Gastroesophageal sphincter (tissue), 4 donors: ENCODE measurements at regions not wholly inside any gene's neighbourhood (a gene's known extent, or its start where the extent isn't known, plus 50 kb on each side); places are given as distances from the start of the nearest gene placed in this dataset.

Source experiments
- ATAC-seq: fragments of 150-250 bp; one replicate; pipeline ENCODE4 v1.9.1; 2016; ENCODE audit warnings: mild to moderate bottlenecking, moderate library complexity
- H3K27ac ChIP-seq, 4 donors: fragments of 200-600 bp; sonication (generic) in 3 of 4; 1 replicate in 3 of 4; 2 replicates in 1 of 4; pipeline ENCODE4 v1.5.1; 2016 to 2019
- H3K27me3 ChIP-seq: fragments of 200-600 bp; sonication (generic); one replicate; pipeline ENCODE4 v1.5.1; 2019
- H3K36me3 ChIP-seq, 2 donors: fragments of 200-600 bp; sonication (generic); one replicate each; pipeline ENCODE4 v1.5.1; 2019; ENCODE audit warnings: control low read depth in 1 of 2
- H3K4me1 ChIP-seq, 3 donors: fragments of 200-600 bp; sonication (generic); 1 replicate in 2 of 3; 2 replicates in 1 of 3; pipeline ENCODE4 v1.5.1; 2016 to 2019; ENCODE audit warnings: control low read depth in 2 of 3
- H3K4me3 ChIP-seq, 2 donors: fragments of 200-600 bp; sonication (generic); one replicate each; pipeline ENCODE4 v1.5.1; 2019; ENCODE audit warnings: mild to moderate bottlenecking in 1 of 2, moderate library complexity in 1 of 2
- H3K9me3 ChIP-seq, 3 donors: fragments of 200-600 bp; sonication (generic); one replicate each; pipeline ENCODE4 v1.5.1; 2017 to 2019; ENCODE audit warnings: control low read depth in 2 of 3
- EP300 ChIP-seq: sonication (generic); formaldehyde crosslinking; IDR thresholded peaks from one replicate; pipeline ENCODE4 v1.6.1; 2017; ENCODE audit warnings: antibody characterized with exemption, mild to moderate bottlenecking
- POLR2A ChIP-seq, 2 donors: fragments of 450-650 bp; IDR thresholded peaks; one replicate each; pipeline ENCODE4 v1.6.1; 2017; ENCODE audit warnings: antibody characterized with exemption in 2 of 2, mild to moderate bottlenecking in 2 of 2, moderate library complexity in 1 of 2
- POLR2AphosphoS5 ChIP-seq: sonication (generic); formaldehyde crosslinking; IDR thresholded peaks from one replicate; pipeline ENCODE4 v1.6.1; 2017; ENCODE audit warnings: antibody characterized with exemption
- WGBS, 2 donors: methylation state at CpG; one replicate each; pipeline ENCODE4 v1.1.5; 2018; ENCODE audit warnings: low coverage in 1 of 2; 5-methylcytosine and 5-hydroxymethylcytosine counted together
- TF ChIP-seq, protein P1 (sequence below), 4 experiments: fragments of 200-600 bp in 2 of 4; fragments of 450-650 bp in 2 of 4; sonication (generic) in 1 of 4; IDR thresholded peaks; one replicate each; pipeline ENCODE4 v1.5.1; 2017 to 2019; ENCODE audit warnings: antibody characterized with exemption in 4 of 4, mild to moderate bottlenecking in 2 of 4, moderate library complexity in 2 of 4

GRCh38 chr1:56390232-56390867 is 189.0 kb downstream of the PLPP3 start:
- Histone ChIP-seq H3K4me1 (peaks cover 0 to 17% (median 0%) of the 10 kb centered on the region in 3 donors), H3K4me3 (no peak overlapping the region), H3K36me3 (no peaks in the 10 kb centered on the region), H3K27ac (no peak overlapping the region), H3K27me3 (no peaks in the 10 kb centered on the region), H3K9me3 (no peaks in the 10 kb centered on the region)
- WGBS, 2 donors: 47 to 57% methylated on average over 3 of the region's 3 CpGs
- ATAC-seq: no peak
- no peak for TF ChIP-seq EP300
- TF ChIP-seq, protein P1, sequence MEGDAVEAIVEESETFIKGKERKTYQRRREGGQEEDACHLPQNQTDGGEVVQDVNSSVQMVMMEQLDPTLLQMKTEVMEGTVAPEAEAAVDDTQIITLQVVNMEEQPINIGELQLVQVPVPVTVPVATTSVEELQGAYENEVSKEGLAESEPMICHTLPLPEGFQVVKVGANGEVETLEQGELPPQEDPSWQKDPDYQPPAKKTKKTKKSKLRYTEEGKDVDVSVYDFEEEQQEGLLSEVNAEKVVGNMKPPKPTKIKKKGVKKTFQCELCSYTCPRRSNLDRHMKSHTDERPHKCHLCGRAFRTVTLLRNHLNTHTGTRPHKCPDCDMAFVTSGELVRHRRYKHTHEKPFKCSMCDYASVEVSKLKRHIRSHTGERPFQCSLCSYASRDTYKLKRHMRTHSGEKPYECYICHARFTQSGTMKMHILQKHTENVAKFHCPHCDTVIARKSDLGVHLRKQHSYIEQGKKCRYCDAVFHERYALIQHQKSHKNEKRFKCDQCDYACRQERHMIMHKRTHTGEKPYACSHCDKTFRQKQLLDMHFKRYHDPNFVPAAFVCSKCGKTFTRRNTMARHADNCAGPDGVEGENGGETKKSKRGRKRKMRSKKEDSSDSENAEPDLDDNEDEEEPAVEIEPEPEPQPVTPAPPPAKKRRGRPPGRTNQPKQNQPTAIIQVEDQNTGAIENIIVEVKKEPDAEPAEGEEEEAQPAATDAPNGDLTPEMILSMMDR (IDR thresholded peaks at IDR 0.05): no peak
- TF ChIP-seq POLR2A (IDR thresholded peaks at IDR 0.05): no peak
- no peak for TF ChIP-seq POLR2AphosphoS5

DNA sequence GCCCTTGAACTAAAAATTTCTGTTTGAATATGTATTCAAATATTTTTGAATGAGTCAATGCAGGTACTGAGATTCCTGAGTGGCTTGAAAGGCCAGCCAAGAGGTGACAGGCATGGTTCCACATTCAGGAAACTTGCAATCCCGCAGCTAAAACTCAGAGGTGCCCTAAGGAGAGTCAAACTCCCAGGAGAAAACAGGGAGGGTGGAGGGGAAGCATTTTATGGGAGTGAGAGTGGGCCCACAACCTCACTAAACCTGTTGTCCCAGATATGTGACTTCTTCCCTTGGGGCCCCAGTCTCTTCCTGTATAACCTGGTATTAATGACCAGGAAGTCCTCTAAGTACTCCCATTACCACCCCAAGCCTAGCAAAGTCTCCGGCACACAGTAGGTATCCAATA is 189.6 kb downstream of the PLPP3 start:
- no peak for ATAC-seq
- no peaks in the 10 kb centered on the region for H3K36me3 ChIP-seq
- TF ChIP-seq EP300 (no peak), POLR2AphosphoS5 (no peak), POLR2A (IDR thresholded peaks at IDR 0.05) (no peak)
- TF ChIP-seq, protein P1 (IDR thresholded peaks at IDR 0.05): no peak
- no peaks in the 10 kb centered on the region for H3K9me3 ChIP-seq
- 58 to 60% methylated on average over 2 of the region's 2 CpGs for WGBS, 2 donors
- H3K27me3 ChIP-seq: no peaks in the 10 kb centered on the region
- no peak overlapping the region for H3K27ac ChIP-seq
- H3K4me1 ChIP-seq: peaks cover 0 to 17% (median 0%) of the 10 kb centered on the region in 3 donors
- H3K4me3 ChIP-seq: no peak overlapping the region

- Histone ChIP-seq H3K27ac (no peak overlapping the region), H3K36me3 (no peaks in the 10 kb centered on the region), H3K27me3 (no peaks in the 10 kb centered on the region), H3K4me1 (peaks cover 0 to 17% (median 0%) of the 10 kb centered on the region in 3 donors), H3K4me3 (no peak overlapping the region), H3K9me3 (no peaks in the 10 kb centered on the region)
- WGBS, 2 donors: 94% methylated on average over 1 of the region's 1 CpG
- no peak for ATAC-seq
- TF ChIP-seq POLR2AphosphoS5 (no peak), EP300 (no peak), POLR2A (IDR thresholded peaks at IDR 0.05) (no peak)
- TF ChIP-seq, protein P1 (IDR thresholded peaks at IDR 0.05): no peak
Observed at GRCh38 chr1:56387071-56387740, 192.2 kb downstream of the PLPP3 start.

- 77 to 100% methylated on average over 1 of the region's 1 CpG for WGBS, 2 donors
- no peak overlapping the region for H3K4me3 ChIP-seq
- no peaks in the 10 kb centered on the region for H3K9me3 ChIP-seq
- ATAC-seq: no peak
- TF ChIP-seq POLR2A (IDR thresholded peaks at IDR 0.05) (no peak), POLR2AphosphoS5 (no peak), EP300 (no peak)
- TF ChIP-seq, protein P1 (IDR thresholded peaks at IDR 0.05): no peak
- peaks cover 0 to 12% (median 0%) of the 10 kb centered on the region in 3 donors for H3K4me1 ChIP-seq
- no peaks in the 10 kb centered on the region for H3K36me3 ChIP-seq
- H3K27me3 ChIP-seq: no peaks in the 10 kb centered on the region
- no peak overlapping the region for H3K27ac ChIP-seq
Observed at GRCh38 chr1:56385314-56385713, 194.0 kb downstream of the PLPP3 start.

- H3K4me1 ChIP-seq: peaks cover 0 to 12% (median 0%) of the 10 kb centered on the region in 3 donors
- 88 to 97% methylated on average over 4 of the region's 5 CpGs for WGBS, 2 donors
- H3K36me3 ChIP-seq: no peaks in the 10 kb centered on the region
- TF ChIP-seq, protein P1 (IDR thresholded peaks at IDR 0.05): no peak
- TF ChIP-seq POLR2AphosphoS5 (no peak), EP300 (no peak), POLR2A (IDR thresholded peaks at IDR 0.05) (no peak)
- no peak overlapping the region for H3K27ac ChIP-seq
- no peaks in the 10 kb centered on the region for H3K27me3 ChIP-seq
- H3K4me3 ChIP-seq: no peak overlapping the region
- no peaks in the 10 kb centered on the region for H3K9me3 ChIP-seq
- ATAC-seq: no peak
Observed at GRCh38 chr1:56382929-56383328, 196.4 kb downstream of the PLPP3 start.
